Activated CD4-positive, alpha-beta T cell treated with anti-CD3 and anti-CD28 coated beads, Interleukin-10, Interleukin-2, amounts not matched to agents 100 ng/mL and 50 ng/mL, durations not matched to agents 16 hours and 8 hours (primary cell): ENCODE measurements at regions not wholly inside any gene's neighbourhood (a gene's known extent, or its start where the extent isn't known, plus 50 kb on each side); places are given as distances from the start of the nearest gene placed in this dataset.

ENCODE experiments used
- DNase-seq: peaks from one replicate; pipeline ENCODE4 v3.0.0-alpha.2; 2020

DNA sequence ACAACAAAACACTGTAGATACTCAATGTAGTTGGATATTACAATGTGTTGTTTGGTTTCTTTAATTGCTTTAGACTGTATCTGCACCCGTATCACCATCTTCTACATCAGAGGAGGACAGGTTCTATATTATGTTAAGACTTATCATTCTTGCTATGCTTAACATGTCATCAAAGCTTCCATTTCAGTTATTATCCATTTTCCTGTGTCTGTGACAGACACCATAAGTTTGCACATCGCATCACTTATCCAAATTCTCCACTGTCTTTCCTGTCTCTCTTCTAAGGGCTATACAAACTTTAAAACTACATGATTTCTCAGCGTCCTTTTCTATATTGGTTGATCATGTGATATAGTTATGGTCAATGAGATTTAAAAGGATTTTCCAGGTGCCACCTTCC lies 719.0 kb downstream of the TBC1D32 start:
- DNase-seq: no peak

DNA sequence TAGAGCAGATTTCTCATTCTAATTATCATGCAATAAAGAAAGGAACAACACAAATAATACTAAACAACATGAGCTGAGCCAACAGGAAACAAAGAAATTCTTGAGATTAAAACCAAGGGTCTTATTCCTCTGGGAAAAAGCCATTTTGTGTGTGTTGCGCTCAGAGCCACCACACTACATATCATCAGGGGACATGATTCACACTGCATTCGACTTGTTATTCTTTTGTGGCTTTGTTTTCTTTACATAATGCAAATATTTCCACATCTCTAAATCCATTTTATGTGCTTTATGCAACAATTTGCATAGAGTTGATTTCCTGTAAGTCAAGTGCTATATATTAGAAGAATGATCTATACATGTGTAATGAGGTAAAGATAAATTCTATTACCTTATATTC lies 719.6 kb downstream of the TBC1D32 start:
- DNase-seq: no peak

DNA sequence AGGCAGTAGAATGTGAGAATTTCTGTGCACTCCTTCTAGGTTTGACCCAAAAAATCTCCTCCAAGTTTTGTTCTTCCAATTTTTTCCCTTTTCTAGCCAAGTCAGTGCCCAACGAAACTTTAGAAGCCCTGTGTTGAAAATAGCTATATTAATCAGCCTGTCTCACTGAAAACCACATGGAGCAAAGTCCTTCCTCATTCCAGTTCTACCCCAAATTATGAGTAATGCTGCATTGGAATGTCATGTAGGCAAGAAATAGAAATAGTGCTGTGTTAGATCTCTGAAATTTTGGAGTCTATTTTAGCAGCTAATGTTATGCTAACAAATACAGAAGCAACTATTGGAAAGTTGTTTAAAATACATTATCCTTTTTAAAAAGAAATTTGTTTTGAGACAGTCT lies 725.5 kb downstream of the TBC1D32 start:
- no peak for DNase-seq

DNA sequence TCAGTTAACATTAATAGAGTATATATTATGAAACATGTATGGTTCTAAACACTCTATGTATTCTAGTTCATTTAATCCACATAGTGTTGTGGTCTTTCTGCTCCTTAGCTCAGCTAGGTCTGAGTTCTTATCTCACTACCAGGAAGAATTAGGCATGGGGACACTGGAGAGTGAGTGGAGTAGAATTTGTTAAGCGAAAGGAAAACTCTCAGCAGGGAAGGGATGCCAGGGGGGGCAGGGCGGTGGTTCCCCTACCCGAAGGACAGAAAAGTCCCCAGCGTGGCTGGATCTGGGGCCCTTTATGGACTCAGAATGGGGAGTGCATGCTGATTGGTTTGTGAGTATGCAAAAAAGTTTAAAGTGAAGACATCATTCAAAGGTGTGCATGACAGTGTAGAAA lies 727.5 kb downstream of the TBC1D32 start:
- no peak for DNase-seq

DNA sequence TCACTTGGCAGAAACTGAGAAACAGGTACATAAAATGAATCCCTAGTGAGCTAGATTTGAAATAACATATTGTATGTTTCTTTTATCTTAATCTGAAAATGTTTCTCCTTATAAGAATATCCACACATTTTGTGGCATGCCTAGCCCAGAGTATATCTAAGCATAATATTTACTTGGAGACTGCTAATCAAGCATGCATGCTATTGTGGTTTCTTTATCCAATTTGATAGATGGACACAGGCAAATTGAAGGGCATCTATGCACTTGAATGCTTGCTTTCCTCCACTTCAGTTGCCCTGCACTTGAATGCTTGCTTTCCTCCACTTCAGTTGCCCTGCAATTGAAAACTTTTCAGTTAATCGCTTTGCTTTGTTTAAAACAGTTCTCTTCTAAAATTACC lies 729.8 kb downstream of the TBC1D32 start:
- DNase-seq: no peak

DNA sequence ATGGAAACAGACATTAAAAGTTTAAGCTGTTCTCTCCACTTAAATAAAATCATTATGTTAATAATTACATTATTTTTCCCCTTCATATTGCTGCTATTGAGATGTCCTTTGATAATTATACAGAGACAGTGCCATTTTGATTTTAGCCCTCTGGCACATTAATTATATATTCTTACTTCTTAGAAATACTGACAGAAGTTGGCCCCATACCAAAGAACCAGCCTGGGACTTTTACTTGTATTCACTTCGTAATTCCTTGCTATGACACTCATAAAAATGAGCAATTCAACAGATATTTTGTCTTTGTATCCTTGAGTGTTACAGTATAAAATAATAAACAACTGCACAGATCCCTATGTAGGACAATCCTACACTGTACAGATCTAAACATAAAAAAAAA lies 743.7 kb downstream of the TBC1D32 start:
- DNase-seq: no peak

DNA sequence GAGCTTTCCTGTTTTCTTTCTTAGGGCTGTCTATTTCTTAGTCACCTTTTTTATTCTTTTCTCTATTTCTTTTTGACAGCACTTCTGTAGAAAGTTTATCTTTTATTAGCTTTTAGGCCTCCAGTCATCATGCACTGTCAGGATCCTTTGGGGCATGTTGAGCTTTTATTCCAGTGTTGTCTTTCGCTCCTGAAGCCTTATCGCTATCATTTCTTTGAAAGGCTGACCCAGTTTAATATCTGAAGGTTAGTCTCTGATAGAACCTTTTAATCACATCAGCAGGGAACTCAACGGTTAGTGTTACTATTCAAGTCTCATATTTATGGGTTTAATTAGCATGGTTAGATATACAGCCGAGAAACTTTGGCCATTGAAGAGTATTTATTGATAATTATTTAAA lies 745.9 kb downstream of the TBC1D32 start:
- DNase-seq: no peak

DNA sequence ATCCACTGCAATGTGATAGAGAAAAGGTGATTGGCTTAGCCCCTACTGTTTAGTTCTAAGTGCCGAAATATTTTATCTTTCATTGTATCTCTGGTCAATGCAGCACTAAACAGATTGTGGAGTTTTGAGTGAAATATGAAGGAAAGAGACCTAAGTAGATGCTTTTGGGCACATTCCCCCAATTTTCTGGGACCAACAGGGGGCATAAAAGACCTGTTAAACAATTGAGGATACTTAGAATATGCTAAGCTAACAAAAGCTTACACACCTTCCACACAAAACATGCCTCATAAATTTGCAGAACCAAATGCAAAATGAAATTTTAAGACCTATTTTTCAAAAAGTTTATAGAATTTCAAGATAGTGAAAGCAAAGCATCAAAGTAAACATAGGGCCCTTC lies 746.9 kb downstream of the TBC1D32 start:
- no peak for DNase-seq

DNA sequence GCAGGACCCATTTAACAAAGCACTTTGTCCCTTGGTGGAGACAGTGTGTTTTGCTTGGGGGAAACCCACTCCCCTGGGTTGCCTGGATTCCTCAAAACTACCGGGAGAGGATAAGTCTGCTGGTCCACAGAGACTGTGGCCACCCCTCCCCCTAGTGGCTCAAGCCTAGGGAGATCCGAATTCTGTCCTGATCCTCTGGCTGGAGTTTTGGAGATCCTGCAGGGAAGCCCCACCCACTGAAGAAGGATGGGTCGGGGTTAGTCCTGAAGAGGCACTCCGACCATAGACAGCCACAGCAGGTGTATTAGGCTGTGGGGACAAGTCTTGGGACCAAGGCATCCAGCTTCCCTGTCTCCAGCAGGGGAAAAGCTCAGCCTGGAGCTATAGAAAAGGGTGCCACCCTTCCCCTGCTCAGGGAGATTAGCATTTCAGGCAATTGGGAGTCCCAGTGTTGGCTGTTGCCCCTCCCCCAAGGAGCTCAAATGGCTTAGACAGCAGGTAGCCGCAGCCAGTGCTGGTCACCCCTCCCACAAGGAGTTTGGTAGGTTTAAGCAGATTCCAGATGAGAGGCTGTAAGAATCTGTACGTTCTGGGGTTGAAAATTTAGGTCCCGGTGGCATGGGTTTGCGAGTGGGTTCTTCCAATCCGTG lies 750.0 kb downstream of the TBC1D32 start:
- no peak for DNase-seq

DNA sequence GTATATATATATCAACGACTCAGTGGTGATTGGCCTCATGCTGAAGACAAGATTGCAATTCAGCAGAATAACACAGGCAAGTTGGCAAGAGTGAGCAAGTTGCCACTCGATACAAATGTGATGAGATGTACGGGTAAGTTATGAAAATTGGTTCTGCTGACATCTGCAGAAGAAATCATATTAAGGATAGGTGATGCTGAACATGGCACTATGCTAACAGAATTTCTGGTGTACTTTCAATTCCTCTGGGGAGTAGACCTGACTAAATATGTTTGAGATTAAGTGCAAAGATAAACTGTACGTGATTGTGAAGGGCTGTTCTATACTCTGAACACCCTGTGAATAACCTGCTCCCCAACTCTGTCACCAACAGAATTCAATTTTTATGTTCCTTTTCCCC lies 758.2 kb downstream of the TBC1D32 start:
- no peak for DNase-seq

DNA sequence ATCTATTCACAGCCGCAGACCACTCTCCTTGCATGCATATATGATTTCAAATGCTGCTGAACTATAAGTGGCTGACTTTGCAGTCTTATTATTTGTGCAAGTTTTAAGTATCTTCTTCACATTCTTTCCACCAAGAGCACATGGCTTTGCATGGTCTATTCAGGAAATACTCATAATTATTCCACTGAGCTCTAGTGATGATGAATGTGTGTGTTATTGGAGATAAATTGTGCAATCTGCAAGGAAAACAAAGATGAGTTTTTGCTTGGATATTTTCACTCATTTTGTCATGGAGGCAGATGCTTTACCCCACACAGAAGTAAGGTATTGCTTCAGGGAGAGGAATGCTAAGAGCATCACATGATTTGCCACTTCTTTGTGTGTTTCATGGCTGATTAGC lies 764.6 kb downstream of the TBC1D32 start:
- DNase-seq: no peak

DNA sequence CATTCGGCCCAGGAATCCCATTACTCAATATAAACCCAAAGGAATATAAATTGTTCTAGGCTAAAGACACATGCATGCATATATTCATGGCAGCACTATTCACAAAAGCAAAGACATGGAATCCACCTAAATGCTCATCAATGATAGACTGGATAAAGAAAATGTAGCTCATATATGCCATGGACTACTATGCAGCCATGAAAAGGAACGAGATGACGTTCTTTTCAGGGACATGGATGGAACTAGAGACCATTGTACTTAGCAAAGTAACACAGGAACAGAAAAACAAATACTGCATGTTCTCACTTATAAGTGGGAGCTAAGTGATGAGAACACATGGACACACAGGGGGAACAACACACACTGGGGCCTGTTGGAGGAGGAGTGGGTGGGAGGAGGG lies 769.5 kb downstream of the TBC1D32 start:
- no peak for DNase-seq

DNA sequence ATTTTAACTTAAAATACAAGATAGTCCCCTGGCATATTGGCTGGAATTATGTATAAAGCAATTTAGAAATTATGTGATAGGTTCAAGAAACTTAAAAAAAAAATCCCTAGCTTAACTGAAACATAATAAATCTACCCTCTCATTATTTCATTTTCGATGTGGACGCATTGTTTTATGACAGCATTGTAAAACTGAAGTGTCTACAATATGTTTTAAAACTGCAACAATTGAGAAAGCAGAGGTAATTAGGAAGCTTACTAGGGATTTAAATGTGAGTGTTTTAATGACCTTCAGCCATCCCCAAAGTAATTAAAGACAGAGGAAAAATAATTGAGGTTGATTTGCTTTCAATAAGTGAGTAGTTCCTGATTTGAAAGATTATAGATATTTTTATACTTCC lies 776.0 kb downstream of the TBC1D32 start:
- DNase-seq: no peak

DNA sequence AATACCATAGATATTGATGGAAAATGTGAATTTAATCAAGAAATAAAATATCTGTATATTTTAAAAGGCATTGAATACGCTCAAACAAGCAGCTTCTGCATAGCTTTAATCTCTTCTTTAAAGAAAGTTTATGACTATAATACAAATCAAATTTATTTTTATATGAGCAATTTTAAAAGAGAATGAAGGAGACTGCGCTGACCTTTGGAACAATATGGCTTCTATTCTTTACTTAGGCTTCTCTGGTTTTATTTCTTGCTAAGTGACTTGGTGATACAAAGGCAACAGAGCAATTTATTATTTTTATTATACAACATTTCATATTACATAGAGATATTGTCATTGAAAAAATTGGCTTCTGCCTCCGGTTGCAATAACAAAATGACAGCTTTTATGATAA lies 776.7 kb downstream of the TBC1D32 start:
- DNase-seq: no peak

DNA sequence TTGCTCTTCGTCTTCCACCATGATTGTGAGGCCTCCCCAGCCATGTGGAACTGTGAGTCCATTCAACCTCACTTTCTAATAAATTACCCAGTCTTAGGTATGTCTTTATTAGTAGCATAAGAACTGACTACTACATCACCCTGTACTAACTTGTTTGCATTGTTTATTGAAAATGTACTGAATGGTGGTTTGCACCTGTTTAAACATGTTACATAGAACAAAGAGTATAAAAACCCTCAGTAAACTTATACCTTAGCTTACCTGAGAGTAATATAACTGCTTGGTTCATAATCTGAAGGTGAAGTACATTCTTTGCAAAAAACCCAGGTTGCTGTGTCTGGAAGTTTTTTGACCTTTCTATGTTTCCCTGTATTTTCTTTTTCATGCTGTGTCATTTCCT lies 777.8 kb downstream of the TBC1D32 start:
- DNase-seq: no peak

DNA sequence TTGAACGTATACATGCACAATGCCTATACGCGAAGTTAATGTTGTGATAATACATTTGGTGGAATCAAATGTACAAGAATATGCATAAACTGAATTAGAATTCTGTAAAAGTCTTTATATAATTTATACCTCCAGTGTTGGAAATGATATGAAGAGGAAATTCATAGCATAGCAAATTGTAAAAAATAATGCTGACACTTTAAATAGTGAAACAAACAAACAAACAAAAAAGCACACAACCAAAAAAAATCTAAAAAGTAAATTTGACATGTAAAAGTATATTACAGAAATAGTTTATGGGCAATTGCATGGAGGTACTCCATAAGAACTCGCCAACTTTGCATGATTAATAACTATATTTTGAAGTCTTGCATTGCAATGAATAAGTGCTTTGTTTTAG lies 780.9 kb downstream of the TBC1D32 start:
- DNase-seq: no peak

DNA sequence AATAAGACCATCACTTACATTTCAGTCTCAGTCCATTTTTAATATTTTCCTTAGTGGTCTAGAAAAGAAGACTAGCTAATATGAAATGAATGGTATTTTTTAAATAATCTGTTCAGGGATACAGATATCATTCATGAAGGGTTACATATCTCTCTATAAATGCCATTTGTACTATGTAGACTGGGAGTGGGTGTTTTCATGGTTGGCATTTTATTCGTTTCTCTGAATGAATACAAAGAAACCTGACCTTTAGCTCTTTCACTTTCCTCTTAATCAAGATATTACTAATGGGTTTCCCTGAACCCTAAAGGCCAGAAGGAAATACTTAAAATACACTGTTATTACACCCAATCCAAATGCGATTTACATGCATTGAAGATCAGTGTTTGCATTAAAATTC lies 788.9 kb downstream of the TBC1D32 start:
- no peak for DNase-seq

DNA sequence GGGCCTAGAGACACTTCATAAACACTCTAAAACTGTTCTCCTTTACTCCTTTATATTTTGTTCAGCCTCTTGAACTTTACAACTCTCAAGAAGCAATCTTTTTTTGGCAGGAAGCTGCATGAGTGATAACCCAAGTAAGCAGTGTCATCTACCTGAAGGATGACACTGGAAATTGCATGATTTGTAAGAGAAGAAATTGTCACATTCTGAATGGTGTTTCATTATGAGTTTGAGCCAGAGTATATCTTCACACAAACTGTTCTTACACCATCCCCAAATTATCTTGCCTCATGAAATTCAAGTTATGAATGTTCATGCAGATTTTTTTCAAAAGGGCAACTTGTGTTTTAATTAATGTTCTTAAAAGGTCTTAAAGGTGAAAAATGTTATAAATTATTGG lies 799.3 kb downstream of the TBC1D32 start:
- peak; percentile 73 for DNase-seq

DNA sequence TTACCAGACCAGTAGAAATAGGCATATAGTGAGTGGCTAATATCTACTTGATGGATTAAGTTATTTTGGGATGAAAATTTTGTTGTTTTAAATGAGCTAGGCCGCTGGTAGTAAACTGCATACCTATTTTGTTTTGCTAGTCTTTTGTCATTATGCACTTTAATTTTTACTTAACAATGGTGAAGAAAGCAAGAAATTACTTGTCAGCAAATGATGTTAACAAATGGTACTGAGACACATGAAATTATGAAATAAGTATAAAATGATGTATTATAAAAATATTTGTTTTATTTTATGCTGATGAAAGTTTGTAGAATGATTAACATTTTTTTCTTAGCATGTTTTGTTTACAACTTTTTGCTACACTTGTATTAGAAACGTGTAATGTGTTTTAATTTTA lies 807.7 kb downstream of the TBC1D32 start:
- no peak for DNase-seq

DNA sequence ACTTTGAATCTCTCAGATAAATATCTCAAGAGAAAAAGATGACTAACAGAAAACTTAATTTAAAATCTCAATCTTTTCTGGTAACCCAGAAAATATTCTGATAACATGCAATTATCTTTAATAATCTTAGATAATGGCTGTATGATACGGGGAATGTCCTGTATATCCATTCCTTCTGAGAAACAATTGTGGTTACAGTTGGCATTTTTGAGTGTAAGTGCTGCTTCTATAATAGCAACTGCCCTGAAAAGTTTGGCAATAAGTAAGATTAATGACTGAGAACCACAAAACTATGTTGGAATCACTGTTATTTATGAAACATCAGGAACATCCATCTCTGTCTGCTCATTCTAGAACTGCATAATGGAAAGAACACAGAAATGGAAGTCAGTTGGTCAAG lies 819.7 kb downstream of the TBC1D32 start:
- DNase-seq: no peak

DNA sequence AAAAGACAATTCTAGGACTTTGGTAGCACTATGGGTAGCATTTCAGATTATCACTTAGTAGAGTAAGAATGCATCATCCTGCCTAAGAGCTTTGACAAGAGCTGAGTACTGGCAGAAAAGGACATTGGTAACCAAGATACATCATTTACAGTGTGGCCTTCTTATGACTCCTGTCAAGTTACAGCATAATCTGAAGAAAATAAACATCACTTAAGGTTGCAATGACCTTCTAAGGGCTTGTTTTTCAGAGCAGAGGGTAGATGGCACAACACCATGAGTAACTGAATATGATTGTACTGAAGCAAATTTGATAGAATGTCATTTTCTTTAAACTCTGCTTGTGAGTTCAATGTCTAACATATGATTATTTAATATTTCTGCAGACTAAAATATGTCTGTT lies 822.6 kb downstream of the TBC1D32 start:
- DNase-seq: no peak

DNA sequence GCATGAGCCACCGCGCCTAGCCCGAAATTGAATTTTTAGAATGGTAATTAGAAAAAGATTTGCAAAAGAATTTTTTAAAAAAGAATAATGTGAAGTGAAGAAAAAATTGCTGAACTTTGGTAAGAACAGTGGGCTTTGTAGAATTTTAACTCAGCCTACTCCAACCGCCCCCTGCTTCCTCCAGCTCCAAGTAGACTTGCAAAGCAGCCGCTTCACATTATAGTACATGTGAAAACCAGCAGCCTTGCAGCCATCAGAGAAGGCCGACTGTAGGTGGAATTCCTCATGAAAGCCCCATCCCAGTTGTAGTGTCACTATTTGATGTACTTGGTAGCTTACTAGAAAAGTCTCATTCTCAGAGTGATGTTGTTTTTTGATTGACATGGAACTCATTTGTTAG lies 835.6 kb downstream of the TBC1D32 start:
- no peak for DNase-seq

DNA sequence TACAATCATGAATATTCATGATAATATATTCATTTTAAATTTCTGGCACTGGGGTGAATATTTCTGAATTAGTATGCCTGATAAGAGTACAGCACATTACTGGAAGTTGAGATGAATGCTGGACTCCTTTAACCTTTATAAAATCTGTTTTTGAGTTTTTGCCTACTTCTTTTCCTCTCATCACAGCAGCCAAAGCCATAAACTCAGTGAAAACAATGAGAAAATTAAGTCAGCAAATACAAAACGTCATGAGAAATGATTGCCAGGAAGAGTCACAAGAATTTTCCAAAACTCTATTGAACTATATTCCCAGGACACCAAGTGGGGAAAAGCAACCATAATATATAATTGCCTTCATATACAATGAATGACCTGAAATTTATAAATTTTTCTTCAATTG lies 837.6 kb downstream of the TBC1D32 start:
- no peak for DNase-seq

DNA sequence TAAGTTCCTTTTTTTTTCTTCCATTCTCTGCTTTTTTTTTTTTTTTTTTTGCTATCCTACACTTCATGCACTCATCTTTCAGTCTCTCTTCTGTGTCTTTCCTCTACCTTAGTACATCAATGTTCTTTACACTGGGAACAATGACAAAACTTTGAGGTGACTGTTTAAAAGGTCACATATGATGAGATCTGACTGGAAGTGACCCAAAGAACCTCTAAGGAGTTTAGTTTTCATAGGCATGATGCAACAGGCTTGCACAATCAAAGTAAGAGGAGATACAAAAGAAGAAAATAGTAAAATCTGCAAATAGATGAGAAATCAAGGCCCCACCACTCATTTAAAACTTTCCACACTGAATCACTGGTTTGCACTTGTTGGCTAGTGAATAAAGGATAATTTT lies 840.8 kb downstream of the TBC1D32 start:
- DNase-seq: no peak

DNA sequence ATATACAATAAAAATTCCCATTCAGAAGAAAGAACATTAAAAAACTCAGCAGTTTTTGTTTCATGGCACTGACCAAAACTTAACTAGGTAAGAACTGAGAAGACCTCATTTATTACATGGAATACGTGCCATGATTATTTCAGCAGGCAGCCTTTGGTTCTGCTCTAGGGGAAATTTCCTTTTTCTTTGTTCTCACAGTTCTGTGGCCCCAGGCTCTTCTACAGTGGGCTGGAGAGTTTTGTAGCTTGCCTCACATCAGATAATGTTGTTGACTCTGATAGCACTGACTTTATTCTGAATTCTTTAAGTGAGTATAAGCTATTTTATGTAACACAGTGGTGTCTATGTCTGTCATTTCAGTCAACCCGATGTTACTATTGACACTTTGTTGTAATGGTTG lies 844.3 kb downstream of the TBC1D32 start:
- no peak for DNase-seq

DNA sequence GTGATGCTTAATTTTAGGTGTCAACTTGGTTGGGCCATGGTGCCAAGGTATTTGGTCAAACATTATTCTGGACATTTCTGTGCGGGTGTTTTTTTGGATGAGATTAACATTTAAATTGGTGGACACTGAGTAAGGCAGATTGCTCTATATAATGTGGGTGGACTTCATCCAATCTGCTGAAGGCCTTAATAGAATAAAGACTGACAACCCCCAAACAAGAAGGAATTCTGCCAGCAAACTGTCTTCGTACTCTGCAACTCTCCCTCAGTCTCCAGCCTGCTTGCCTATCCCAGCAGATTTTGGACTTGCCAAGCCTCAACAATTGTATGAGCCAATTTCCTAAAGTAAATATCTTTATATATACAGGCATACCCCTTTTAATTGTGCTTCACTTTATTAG lies 850.1 kb downstream of the TBC1D32 start:
- no peak for DNase-seq
